BJ (cell line): ENCODE measurements at regions not wholly inside any gene's neighbourhood (a gene's known extent, or its start where the extent isn't known, plus 50 kb on each side); places are given as distances from the start of the nearest gene placed in this dataset.

Experiments used
- CTCF ChIA-PET: fragments of 350-600 bp; formaldehyde crosslinking; extraction: SDS; loops from one replicate; lab custom pipeline; 2021; ENCODE audit warnings: antibody characterized with exemption, inconsistent platforms; lab: Yijun Ruan, JAX
- POLR2A ChIA-PET: fragments of 300-600 bp; sonication (Branson Sonifier 250); formaldehyde crosslinking; extraction: SDS; loops from one replicate; lab custom pipeline; 2021; ENCODE audit warnings: antibody characterized with exemption; lab: Charles Lee
- DNase-seq: peaks from one replicate; pipeline ENCODE4 v3.0.0-alpha.2; 2011; ENCODE audit warnings: low read depth
- H3K27me3 ChIP-seq: 2 replicates; pipeline ENCODE4 v1.6.0; 2011; ENCODE audit warnings: low read length; ENCODE audit not compliant: control insufficient read depth, insufficient read depth
- H3K36me3 ChIP-seq: 2 replicates; pipeline ENCODE4 v1.5.1; 2011; ENCODE audit warnings: low read length; ENCODE audit not compliant: control insufficient read depth, insufficient read depth
- H3K4me3 ChIP-seq: 2 replicates; pipeline ENCODE4 v1.5.1; 2011; ENCODE audit warnings: low read depth, mild to moderate bottlenecking, control low read depth, low read length
- TF ChIP-seq, protein P1 (sequence below): IDR thresholded peaks from 2 replicates; pipeline ENCODE4 v1.5.1; 2011; ENCODE audit warnings: low read depth, mild to moderate bottlenecking, control low read depth, inconsistent platforms, low read length, moderate library complexity; ENCODE audit not compliant: insufficient read depth

DNA sequence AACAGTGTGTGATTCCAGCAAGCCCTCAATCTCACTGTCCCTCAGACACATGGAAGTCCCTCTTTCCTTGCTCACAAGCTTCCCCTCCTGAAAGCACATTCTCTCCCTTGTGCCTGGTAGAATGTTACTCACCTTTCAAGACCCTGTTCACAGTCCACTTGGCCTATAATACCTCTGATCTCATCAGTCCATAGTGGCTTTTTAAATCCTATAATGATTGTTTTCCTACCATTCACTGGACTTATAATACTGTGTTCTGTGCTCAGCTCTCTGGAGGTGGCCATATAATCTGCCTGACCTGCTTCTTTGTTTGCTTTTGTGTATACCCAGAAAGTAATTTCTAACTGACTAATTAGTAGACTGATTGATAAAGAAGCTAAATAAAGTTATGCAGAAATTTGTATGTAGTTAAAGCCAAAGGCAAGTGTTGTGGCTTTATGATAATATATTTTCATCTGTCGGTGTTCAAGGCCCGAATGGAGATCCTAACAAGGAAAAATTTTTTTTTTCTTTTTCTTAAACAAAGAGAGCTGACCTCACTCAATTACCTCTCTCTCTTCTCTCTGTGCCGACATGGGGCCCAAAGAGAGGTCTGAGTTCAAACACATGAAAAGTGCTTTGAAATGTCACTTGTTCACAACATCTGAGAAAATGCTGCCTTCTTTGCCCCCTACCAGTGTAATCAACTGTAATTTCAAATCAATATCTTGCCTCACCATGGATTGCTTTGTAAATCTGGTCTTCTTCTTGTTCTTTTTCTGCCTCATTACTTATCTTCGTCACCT is 1033.0 kb upstream of the PIK3C3 start:
- CTCF ChIA-PET, result no interaction called here
- POLR2A ChIA-PET, result no interaction called here
- DNase-seq, result no peak

DNA sequence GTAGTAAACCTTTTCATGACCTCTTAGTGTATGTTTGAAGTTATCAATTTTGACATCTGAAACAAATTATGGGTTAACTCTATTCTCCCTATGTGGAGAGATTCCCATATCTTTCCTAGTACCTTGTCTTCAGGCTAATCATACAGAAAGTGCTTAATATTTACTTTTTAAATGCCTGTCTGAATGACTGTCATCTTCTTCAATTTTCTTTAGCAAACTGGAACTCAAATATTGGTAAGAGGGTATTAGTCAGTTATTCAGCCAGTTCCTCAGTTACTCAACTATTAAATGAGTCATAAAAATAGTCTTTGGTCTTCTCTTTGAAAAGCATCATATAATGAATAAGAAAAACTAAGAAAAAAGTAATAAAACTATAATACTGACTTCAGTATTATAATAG is 1038.0 kb upstream of the PIK3C3 start:
- no peaks in the 10 kb centered on the region for H3K36me3 ChIP-seq
- no peak overlapping the region for H3K4me3 ChIP-seq
- H3K27me3 ChIP-seq, result no peaks in the 10 kb centered on the region
- no peak for DNase-seq
- POLR2A ChIA-PET, result no interaction called here
- TF ChIP-seq, protein P1, sequence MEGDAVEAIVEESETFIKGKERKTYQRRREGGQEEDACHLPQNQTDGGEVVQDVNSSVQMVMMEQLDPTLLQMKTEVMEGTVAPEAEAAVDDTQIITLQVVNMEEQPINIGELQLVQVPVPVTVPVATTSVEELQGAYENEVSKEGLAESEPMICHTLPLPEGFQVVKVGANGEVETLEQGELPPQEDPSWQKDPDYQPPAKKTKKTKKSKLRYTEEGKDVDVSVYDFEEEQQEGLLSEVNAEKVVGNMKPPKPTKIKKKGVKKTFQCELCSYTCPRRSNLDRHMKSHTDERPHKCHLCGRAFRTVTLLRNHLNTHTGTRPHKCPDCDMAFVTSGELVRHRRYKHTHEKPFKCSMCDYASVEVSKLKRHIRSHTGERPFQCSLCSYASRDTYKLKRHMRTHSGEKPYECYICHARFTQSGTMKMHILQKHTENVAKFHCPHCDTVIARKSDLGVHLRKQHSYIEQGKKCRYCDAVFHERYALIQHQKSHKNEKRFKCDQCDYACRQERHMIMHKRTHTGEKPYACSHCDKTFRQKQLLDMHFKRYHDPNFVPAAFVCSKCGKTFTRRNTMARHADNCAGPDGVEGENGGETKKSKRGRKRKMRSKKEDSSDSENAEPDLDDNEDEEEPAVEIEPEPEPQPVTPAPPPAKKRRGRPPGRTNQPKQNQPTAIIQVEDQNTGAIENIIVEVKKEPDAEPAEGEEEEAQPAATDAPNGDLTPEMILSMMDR, result no peak
- CTCF ChIA-PET, result no interaction called here

More for the DNA sequence above, 1033.0 kb upstream of the PIK3C3 start:
- TF ChIP-seq, protein P1, result no peak
- no peaks in the 10 kb centered on the region for H3K27me3 ChIP-seq
- H3K36me3 ChIP-seq, result no peaks in the 10 kb centered on the region
- no peak overlapping the region for H3K4me3 ChIP-seq

DNA sequence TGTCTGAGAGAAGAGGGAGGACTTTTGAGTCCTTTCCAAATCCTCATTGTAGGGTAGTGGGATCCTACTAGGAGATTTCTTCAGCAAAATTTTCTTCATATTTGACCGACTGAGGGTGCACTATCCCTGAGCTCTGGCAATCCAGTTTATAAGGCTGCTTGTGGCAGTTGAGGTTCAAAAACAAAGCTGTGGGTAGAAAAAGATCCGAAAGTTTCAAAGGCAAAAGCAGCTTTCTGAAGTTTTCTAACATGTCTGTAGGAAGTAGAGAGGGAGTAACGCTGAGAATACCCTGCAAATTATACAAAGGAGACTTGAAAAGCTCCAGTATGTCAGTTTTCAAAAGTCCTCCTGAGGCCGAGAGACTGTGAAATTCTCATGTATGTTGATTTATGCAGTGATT is 1039.3 kb upstream of the PIK3C3 start:
- Histone ChIP-seq H3K27me3 (no peaks in the 10 kb centered on the region), H3K4me3 (no peak overlapping the region), H3K36me3 (no peaks in the 10 kb centered on the region)
- TF ChIP-seq, protein P1, result no peak
- ChIA-PET CTCF (no interaction called here), POLR2A (no interaction called here)
- DNase-seq, result no peak

DNA sequence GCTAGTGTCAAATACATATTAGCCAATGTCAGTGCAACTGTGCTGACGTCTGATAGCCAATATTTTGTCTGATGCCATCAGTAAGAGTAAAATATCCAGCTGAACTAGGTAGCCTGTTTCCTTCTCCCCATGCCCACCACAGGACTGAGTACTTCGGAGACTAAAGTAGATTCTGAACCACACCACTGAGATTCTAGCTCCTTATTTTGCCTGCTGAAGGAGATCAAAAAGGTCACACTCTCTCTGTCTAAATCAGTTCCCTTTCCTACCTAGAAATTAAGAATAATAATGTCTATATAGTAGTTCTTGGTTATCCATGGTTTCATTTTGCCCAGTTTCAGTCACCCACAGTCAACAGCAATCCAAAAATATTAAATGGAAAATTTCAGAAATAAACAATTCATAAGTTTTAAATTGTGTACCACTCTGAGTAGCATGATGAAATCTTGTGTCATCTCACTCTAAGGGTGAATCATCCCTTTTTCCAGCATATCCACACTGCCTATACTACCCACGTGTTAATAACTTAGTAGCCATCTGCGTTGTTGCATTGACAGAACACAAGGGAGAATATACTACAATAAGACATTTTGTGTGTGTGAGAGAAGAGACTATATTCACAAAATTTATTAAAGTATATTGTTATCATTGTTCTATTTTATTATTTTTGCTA is 1043.3 kb upstream of the PIK3C3 start:
- Histone ChIP-seq H3K36me3 (no peaks in the 10 kb centered on the region), H3K4me3 (no peak overlapping the region), H3K27me3 (no peaks in the 10 kb centered on the region)
- TF ChIP-seq, protein P1, result no peak
- DNase-seq, result no peak
- CTCF ChIA-PET, result no interaction called here
- POLR2A ChIA-PET, result no interaction called here

DNA sequence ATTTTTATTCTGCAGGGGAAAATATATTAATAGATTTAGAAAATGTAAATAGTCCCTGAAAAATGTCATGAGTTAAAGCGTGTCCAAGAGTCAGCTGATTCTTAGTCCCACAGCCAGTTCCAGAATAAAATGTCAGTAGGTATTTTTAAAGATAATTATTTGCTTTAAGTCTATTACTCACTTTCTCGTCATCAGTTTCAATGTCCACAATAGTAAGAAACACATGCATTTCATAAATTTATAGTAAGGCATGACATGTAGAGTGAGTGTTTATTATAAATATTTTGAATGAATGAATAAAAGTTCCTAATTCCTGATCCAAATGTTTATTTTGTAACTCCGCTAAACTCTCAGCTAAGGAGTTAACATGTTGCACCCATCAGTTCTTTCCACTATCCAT is 1044.0 kb upstream of the PIK3C3 start:
- H3K27me3 ChIP-seq, result no peaks in the 10 kb centered on the region
- no peak for DNase-seq
- H3K4me3 ChIP-seq, result no peak overlapping the region
- ChIA-PET POLR2A (no interaction called here), CTCF (no interaction called here)
- TF ChIP-seq, protein P1, result no peak
- H3K36me3 ChIP-seq, result no peaks in the 10 kb centered on the region
